ENCODE measurements at regions not wholly inside any gene's neighbourhood (a gene's known extent, or its start where the extent isn't known, plus 50 kb on each side); places are given as distances from the start of the nearest gene placed in this dataset.
"Not testable (repeated sequence)": the region's sequence is repeated elsewhere in the genome, so short reads cannot be mapped to it uniquely, and the experiment has no call there.

DNA sequence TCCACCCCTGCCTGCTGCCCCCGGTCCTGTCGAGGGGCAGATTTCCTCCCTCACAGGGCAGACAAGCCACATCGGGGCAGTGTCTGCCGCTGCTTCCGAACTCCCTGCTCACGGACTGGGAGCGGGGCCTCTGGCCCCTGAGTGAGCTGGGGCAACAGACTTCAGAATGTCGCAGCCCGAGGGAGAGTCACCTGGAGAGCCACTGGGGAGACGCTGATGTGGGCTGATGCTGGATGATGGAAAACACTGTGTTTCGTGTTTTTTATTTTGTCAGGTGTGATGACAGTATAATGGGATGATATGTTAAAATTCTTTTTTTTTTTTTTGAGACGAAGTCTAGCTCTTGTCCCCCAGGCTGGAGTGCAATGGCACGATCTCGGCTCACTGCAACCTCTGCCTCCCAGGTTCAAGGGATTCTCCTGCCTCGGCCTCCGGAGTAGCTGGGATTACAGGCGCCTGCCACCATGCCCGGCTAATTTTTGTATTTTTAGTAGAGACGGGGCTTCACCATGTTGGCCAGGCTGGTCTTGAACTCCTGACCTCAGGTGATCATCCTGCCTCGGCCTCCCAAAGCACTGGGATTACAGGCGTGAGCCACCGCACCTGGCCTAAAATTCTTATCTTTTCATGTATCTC, 52.1 kb upstream of the SEPTIN5 start:
- DNase-seq (ENCODE audit: low read depth in 1 of 2, low spot score in 2 of 2); H3K27ac ChIP-seq; H3K4me3 ChIP-seq; H3K9me3 ChIP-seq (replicated peaks); H3K27me3 ChIP-seq (replicated peaks); H3K36me3 ChIP-seq: not testable (repeated sequence)
- H3K4me1 ChIP-seq (replicated peaks): peaks cover 30% of the 10 kb centered on the region

DNA sequence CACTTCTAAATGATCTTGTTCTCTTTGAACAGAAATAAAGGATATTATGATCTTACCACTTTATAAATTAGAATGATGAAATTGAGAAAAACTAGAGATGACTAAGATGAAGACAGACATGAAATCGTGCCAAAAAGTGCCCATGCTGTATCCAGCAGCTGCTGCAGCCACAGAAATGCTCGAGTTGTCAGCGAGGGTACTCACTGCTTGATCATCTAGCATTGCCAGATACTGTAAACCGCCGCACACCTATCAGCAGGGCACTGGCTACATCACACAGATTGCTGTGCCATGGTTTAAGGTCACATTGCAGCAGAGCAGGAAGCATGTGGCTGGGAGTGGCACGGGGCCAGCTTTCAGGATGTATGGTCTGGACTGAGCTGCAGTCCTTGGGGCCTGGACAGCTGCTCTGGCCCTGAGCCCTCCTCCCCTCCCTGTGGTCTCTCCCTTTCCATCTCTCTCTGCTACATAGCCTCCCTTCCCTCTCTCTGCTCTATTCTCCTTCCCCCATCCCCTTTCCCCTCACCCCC, 51.0 kb upstream of the SEPTIN5 start:
- no peaks in the 10 kb centered on the region for H3K27me3 ChIP-seq (replicated peaks)
- no peak overlapping the region for H3K27ac ChIP-seq
- no peaks in the 10 kb centered on the region for H3K9me3 ChIP-seq (replicated peaks)
- no peak for DNase-seq (ENCODE audit: low read depth in 1 of 2, low spot score in 2 of 2)
- no peak overlapping the region for H3K4me3 ChIP-seq
- H3K4me1 ChIP-seq (replicated peaks): peaks cover 34% of the 10 kb centered on the region
- H3K36me3 ChIP-seq: no peaks in the 10 kb centered on the region

DNA sequence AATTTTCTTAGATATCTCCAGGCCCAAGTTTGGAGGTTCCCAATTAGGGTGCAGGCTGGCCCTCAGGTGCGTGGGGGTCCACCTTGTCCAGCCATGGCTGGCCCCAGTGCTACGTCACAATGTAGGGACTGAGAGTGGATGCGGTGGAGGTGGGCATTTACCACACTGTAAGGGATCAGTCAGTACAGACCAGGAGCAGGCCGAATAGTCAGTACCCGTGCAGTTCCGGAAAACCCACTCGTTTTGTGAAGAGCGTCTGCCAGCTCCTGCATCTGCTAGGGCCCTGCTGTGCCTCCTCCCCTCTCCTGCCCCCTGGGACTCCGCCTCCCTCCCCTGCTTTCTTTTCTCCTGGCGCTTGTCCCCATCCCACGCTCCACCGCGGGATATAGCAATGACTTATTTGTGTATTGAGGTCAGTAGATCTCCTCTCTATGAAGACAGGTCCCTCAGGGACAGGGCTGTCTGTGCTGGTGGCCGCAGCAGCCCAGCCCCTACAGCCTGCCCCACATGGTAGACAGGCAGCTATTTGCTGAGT, 50.4 kb upstream of the SEPTIN5 start:
- peaks cover 34% of the 10 kb centered on the region for H3K4me1 ChIP-seq (replicated peaks)
- no peaks in the 10 kb centered on the region for H3K9me3 ChIP-seq (replicated peaks)
- H3K27me3 ChIP-seq (replicated peaks): no peaks in the 10 kb centered on the region
- peak in 1 of 2 experiments; percentile 22 for DNase-seq (ENCODE audit: low read depth in 1 of 2, low spot score in 2 of 2)
- H3K27ac ChIP-seq: no peak overlapping the region
- no peaks in the 10 kb centered on the region for H3K36me3 ChIP-seq
- H3K4me3 ChIP-seq: no peak overlapping the region

DNA sequence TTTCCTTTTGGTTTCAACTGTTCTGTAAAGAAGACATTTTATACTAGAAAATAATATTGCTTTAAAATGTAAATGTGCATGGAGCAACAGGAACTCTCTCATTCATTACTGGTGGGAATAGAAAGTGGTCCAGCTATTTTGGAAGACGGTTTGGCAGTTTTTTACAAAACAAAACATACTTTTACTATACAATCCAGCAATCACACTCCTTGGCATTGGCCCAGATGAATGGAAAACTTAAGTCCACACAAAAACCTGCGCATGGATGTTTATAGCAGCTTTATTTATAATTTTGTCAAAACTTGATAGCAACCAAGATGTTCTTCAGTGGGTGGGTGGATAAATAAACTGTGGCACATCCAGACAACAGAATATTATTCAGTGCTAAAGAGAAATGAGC, 49.9 kb upstream of the SEPTIN5 start:
- no peak overlapping the region for H3K27ac ChIP-seq
- no peak for DNase-seq (ENCODE audit: low read depth in 1 of 2, low spot score in 2 of 2)

More for the DNA sequence above, 49.9 kb upstream of the SEPTIN5 start:
- peaks cover 34% of the 10 kb centered on the region for H3K4me1 ChIP-seq (replicated peaks)
- H3K4me3 ChIP-seq: no peak overlapping the region
- H3K9me3 ChIP-seq (replicated peaks): no peaks in the 10 kb centered on the region
- no peaks in the 10 kb centered on the region for H3K36me3 ChIP-seq
- H3K27me3 ChIP-seq (replicated peaks): no peaks in the 10 kb centered on the region

Data from SJSA1 (cell line).